Iris pigment epithelial cell (primary cell): ENCODE measurements at regions not wholly inside any gene's neighbourhood (a gene's known extent, or its start where the extent isn't known, plus 50 kb on each side); places are given as distances from the start of the nearest gene placed in this dataset.
A peak's percentile ranks its signal among the peaks of the same experiment; 100 is the strongest.

Source experiments
- DNase-seq: peaks from one replicate; pipeline ENCODE4 v3.0.0-alpha.2; 2011; ENCODE audit warnings: low read depth

DNA sequence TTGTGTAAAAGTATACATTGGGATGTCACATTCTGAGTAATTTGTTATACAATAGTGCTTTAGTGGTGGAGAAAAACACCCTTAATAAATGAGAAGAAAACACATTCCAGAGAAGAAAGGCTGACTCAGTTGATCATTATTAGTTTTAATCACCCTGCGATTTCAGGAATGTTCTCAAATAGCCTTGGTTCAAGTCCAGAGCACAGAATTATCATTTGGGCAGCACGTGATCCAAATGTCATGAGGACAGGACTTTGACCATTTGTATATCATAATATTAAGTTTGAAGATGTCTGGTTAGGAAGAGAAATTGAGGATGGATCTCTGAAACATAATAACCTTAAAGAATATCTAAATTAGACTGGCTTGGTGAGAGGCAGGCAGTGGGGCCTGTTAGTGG lies 1434.3 kb upstream of the TENM3 start:
- DNase-seq, result no peak

DNA sequence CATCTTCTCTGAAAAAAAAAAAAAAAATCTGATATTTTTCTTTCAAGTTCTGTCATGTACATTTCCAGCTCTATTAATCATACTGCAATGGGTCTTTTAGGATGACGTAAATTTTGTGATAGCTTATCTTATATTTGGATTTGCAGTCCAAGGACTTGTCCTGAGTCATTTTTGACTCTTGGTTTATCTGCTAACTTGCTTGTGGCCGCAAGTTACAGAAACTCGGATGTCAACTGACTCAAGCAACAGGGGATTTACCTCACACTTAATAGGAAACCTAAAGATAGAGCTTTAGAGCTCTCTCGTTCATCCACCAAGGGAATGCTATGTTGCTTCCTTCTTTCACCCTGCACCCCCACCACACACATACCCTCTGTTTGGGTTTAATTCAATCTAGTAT lies 1433.8 kb upstream of the TENM3 start:
- DNase-seq, result peak; percentile 1

- DNase-seq, result no peak
These were observed 1432.6 kb upstream of the TENM3 start for GRCh38 chr4:180810581-180810980.

GRCh38 chr4:180811556-180811955 lies 1431.6 kb upstream of the TENM3 start:
- DNase-seq, result no peak

DNA sequence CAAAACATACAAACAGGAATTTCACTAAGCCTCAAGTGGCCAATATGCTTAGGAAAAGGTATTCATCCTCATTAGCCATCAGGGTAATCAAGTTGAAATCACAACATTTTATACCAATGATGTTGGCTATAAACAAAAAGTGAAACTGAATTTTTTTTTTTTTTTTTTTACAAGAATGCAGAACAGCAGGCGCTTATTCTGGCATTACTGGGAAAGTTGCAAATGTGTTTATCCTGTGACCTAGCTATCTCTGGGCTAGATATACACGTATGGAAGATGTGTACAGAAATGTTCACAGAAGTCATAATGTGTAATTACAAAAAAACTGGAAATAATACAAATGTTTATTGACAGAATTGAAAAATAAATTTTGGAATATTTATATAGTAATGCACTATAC lies 1430.4 kb upstream of the TENM3 start:
- no peak for DNase-seq

GRCh38 chr4:180814875-180815417 lies 1428.3 kb upstream of the TENM3 start:
- DNase-seq, result no peak

DNA sequence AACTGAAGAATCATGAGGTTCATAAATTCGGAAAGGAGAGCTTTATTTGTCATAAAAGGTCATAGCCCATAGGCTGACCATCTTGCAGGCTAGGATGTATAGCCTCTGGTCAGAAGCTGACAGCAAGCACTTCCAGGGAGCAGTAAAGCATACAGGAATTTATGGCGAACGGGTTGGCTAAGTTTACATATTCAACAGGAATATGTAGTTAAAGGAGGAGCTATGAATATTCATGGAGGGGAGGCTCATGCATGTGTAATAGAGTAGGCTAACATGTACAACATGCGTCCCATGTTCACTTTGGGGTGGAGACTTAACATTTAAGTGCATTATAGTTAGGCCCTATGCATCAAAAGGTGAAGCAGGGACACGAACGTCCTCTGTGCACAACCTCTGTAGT lies 1425.7 kb upstream of the TENM3 start:
- DNase-seq, result no peak

DNA sequence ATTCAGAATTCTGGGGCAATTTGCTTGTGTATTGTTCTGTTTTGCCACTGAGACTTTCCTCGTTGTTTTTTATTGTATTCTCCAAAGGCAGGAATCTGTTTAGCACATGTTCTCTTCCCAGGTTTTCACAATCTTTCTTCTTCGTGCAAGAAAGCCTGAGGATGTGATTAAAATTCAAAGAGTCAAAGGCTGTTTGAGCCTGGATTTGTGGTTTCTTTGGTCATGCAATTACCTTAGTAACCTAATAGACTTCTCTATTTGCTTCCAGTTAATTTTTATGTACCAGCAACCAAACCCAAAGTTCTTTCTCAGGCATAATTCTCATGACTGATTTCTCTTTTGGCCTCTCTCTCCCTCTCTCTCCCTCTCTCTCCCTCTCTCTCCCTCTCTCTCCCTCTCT lies 1420.1 kb upstream of the TENM3 start:
- no peak for DNase-seq

DNA sequence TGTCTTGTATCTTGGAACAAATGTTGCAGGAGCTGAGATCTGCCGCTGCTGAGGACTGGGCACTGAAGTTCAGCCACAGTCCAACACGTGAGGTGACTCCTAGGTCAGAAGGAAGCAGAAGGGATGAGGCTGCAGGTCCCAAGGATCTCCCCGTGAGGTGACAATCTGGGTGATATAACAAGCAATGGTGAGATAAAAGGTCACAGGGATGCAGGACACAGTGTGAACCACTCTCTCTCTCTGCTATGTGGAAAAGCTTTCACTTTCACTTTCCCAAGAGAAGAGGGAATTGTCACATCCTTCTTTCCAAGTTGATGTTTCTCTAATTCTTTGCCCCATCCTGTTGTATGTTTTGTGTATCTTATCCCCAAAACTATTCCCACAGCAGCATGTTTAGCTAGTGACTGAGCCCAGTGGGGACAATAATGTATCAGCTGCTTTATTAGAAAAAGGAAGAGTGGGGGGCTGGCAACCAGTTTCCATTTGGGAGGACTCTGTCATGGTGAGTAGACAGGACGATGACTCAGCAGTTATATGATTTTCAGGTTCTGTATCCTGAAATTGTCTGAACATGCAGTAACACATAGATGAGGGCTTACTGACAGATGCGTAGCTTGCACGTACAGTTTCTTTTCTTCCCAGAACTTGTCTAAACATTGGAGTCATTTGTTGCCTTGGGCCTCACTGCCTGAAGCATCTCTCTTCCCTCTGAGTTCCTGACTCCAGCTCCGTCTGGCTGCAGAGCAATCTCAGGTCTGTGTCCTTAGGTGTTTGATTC lies 1415.8 kb upstream of the TENM3 start:
- peak; percentile 39 for DNase-seq

- peak; percentile 72 for DNase-seq
These were observed 1414.7 kb upstream of the TENM3 start for GRCh38 chr4:180828455-180829018.

DNA sequence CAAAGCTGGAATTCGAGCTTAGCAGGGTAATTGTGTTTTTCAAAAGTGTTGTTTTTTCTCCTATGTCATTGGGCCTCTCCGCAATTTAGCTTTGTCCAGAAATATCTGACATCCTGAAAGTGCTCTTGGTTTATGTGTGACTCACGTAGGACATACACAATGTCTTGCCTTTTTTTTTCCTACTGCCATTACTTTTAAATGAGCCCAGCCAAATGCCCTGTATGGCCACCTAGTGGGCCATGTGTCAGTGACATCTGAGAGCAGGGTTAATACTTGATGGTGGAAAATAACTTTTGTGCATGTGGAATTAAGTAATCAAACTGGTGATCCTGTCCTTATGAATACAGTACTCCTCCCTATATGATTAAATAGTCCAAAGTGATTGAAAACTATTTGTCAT lies 1411.1 kb upstream of the TENM3 start:
- no peak for DNase-seq

GRCh38 chr4:180840142-180840541 lies 1403.1 kb upstream of the TENM3 start:
- DNase-seq, result no peak

DNA sequence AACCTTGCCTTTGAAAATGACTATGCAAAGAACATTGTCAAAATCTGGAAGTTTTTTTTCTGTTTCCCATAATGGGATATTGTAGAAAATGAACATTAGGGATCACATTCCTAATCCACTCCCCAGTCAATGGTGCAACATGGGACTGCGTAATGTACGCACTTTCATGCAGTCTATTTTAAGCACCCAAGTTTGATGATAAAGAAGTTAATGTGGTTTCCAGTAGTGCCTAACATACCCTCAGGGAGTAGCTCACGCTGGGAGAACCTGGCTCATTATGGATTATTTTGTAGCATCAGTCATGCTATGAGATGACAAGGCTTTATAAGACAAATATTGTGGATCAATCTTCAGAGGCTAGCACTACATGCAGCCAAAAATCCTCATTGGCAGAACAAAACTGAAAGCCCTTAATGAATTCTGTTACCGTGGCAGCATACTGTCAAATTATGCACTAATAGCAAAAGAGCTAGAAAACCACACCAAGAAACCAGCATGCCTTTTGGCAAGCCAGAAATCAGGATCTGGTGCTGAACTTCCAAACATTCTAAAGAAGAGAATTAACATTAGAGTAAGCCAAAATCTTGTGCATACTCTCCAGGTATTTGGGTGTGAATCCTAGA lies 1392.8 kb upstream of the TENM3 start:
- no peak for DNase-seq

GRCh38 chr4:180852738-180853137 lies 1390.5 kb upstream of the TENM3 start:
- no peak for DNase-seq

GRCh38 chr4:180855184-180855583 lies 1388.0 kb upstream of the TENM3 start:
- DNase-seq, result no peak

GRCh38 chr4:180860089-180860720 lies 1383.0 kb upstream of the TENM3 start:
- no peak for DNase-seq

GRCh38 chr4:180861651-180862050 lies 1381.6 kb upstream of the TENM3 start:
- no peak for DNase-seq

GRCh38 chr4:180866933-180867643 lies 1376.1 kb upstream of the TENM3 start:
- DNase-seq, result no peak

DNA sequence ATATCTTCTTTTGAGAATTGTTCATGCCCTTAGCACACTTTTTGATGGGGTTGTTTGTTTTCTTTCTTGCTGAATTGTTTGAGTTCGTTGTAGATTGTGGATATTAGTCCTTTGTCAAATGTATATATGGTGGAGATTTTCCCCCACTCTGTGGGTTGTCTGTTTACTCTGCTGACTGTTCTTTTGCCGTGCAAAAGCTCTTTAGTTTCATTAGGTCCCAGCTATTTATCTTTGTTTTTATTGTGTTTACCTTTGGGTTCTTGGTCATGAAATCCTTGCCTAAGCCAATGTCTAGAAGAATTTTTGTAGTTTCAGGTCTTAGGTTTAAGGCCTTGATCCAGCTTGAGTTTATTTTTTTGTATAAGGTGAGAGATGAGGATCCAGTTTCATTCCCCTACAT lies 1372.6 kb upstream of the TENM3 start:
- DNase-seq, result no peak

GRCh38 chr4:180898305-180898704 lies 1344.9 kb upstream of the TENM3 start:
- DNase-seq, result no peak

DNA sequence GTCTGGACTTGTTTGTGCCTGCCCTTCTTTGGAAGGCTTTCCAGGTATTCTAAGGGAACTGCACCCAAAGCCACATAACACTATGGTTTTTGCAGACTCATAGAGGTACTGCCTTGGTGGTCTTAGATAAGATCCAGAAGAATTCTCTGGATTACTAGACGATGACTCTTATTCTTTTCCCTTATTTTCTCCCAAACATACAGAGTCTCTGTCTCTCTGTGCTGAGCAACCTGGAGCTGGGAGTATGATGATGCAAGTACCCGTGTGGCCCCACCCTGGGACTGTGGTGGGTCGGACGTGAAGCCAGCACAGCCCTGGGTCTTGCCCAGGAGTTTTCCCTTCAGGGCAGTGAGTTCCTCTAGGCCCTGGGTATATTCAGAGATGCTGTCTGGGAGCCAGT lies 1342.4 kb upstream of the TENM3 start:
- no peak for DNase-seq

DNA sequence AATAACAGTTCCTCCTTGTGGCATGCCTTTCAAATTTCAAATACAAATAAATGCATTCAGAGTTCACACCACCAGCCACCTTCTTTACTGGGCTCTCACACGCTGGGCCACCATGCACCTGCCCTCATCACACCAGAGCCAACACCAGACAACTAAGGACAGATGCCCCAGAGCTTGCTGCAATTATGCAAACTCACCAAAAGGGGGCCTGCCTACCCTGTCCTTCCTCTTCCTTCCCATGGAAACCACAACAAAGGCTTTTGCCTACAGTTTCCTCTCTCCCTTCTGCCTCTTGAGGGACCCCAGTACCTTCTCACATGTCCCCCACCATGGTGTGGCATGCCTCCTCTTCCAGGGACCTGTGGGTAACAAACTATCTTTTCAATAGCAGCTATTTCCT lies 1333.9 kb upstream of the TENM3 start:
- DNase-seq, result no peak
